Astrocyte (in vitro differentiated cells and primary cell): ENCODE measurements at regions not wholly inside any gene's neighbourhood (a gene's known extent, or its start where the extent isn't known, plus 50 kb on each side); places are given as distances from the start of the nearest gene placed in this dataset.
"Not testable (repeated sequence)": the region's sequence is repeated elsewhere in the genome, so short reads cannot be mapped to it uniquely, and the experiment has no call there.

Experiments used
- CTCF ChIP-seq: IDR thresholded peaks from 2 replicates; pipeline ENCODE4 v1.5.1; 2011; ENCODE audit warnings: low read depth, mild to moderate bottlenecking, inconsistent platforms, low read length, moderate library complexity; ENCODE audit not compliant: insufficient read depth
- EZH2 ChIP-seq: IDR thresholded peaks from 2 replicates; pipeline ENCODE4 v1.6.1; 2012; ENCODE audit warnings: mild to moderate bottlenecking, low read length, inconsistent platforms; ENCODE audit not compliant: insufficient read depth

GRCh38 chr3:139145980-139146379 is 101.3 kb upstream of the PRR23C start:
- not testable (repeated sequence) for TF ChIP-seq CTCF, EZH2
